H1 (cell line): ENCODE measurements at regions not wholly inside any gene's neighbourhood (a gene's known extent, or its start where the extent isn't known, plus 50 kb on each side); places are given as distances from the start of the nearest gene placed in this dataset.

ENCODE experiments used
- CREB1 ChIP-seq: IDR thresholded peaks from 2 replicates; pipeline ENCODE4 v1.6.1; 2012; ENCODE audit warnings: inconsistent platforms
- CTCF ChIP-seq, 3 experiments: IDR thresholded peaks; 1 replicate in 2 of 3; 2 replicates in 1 of 3; pipeline versions ENCODE4 v1.5.1 to v1.6.1; 2011; ENCODE audit warnings: low read length in 3 of 3, mild to moderate bottlenecking in 3 of 3, inconsistent platforms in 2 of 3, low read depth in 1 of 3, moderate library complexity in 1 of 3; ENCODE audit not compliant: insufficient read depth in 1 of 3; ENCODE audit errors: control extremely low read depth in 1 of 3
- KDM1A ChIP-seq: fragments of 200-600, 300-600 bp; sonication (generic); IDR thresholded peaks from 2 replicates; pipeline ENCODE4 v1.7.1; 2016; ENCODE audit warnings: mild to moderate bottlenecking, low read length, borderline replicate concordance
- MAX ChIP-seq: IDR thresholded peaks from 2 replicates; pipeline ENCODE4 v1.6.1; 2012; ENCODE audit warnings: inconsistent platforms
- NRF1 ChIP-seq: IDR thresholded peaks from 2 replicates; pipeline ENCODE4 v1.6.1; 2011; ENCODE audit warnings: mild to moderate bottlenecking, low read depth, low read length, improper control_type of control experiment
- RBBP5 ChIP-seq: IDR thresholded peaks from 2 replicates; pipeline ENCODE4 v1.7.1; 2012; ENCODE audit warnings: low read depth, mild to moderate bottlenecking, inconsistent platforms, low read length, moderate library complexity, borderline replicate concordance
- TAF7 ChIP-seq: optimal IDR thresholded peaks from 2 replicates; pipeline ENCODE3; 2011; ENCODE audit warnings: low read depth, mild to moderate bottlenecking, inconsistent platforms, low read length, moderate library complexity, borderline replicate concordance

- no peak for TF ChIP-seq RBBP5
- TF ChIP-seq TAF7: no peak
- no peak for TF ChIP-seq NRF1
- no peak for TF ChIP-seq MAX
- TF ChIP-seq CREB1: no peak
- TF ChIP-seq KDM1A: no peak
- no peak for TF ChIP-seq CTCF (IDR thresholded peaks at IDR 0.05; ENCODE audit: control extremely low read depth in 1 of 3, insufficient read depth in 1 of 3, low read depth in 1 of 3, low read length in 3 of 3)
- TF ChIP-seq, all 59 proteins: peak for 0
Measured at GRCh38 chr2:129248198-129248597, 731.3 kb upstream of the RAB6C start (continued).
